ENCODE measurements at regions not wholly inside any gene's neighbourhood (a gene's known extent, or its start where the extent isn't known, plus 50 kb on each side); places are given as distances from the start of the nearest gene placed in this dataset.
"Not testable (repeated sequence)": the region's sequence is repeated elsewhere in the genome, so short reads cannot be mapped to it uniquely, and the experiment has no call there.

DNA sequence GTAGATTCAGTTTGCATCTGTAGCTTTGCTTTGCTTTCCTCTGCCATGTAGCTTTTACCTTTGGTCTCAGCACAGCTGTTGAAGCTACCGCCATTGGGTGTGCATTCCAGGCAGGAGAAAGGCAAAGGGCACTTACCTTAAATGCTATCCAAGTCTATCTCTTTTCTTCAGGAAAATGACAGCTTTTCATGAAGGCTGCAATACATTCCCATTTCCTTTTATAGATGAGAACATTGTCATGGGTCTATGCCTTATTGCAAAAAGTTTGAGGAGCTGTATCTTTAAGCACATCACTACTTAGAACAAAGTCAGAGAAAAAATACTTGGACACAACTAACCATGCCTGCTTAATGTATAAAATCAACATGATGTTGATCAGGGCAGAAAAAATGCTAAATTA, 266.8 kb downstream of the DOK5 start:
- Histone ChIP-seq H3K9me3 (ENCODE audit: control insufficient read depth, insufficient read depth, low read length) (no peaks in the 10 kb centered on the region), H3K4me1 (ENCODE audit: control insufficient read depth, insufficient read depth, low read length) (no peaks in the 10 kb centered on the region), H3K4me3 (ENCODE audit: low read depth, low read length) (no peak overlapping the region), H3K27me3 (ENCODE audit: control insufficient read depth, insufficient read depth, low read length) (no peaks in the 10 kb centered on the region), H3K27ac (ENCODE audit: low read depth, low read length) (no peak overlapping the region), H3K36me3 (ENCODE audit: control insufficient read depth, insufficient read depth, low read length) (no peaks in the 10 kb centered on the region)
- WGBS (ENCODE audit: insufficient coverage), result no CpG with 5 or more reads among the region's 1 CpG
- DNase-seq (ENCODE audit: low read depth in 4 of 6, low spot score in 6 of 6), result no peak

DNA sequence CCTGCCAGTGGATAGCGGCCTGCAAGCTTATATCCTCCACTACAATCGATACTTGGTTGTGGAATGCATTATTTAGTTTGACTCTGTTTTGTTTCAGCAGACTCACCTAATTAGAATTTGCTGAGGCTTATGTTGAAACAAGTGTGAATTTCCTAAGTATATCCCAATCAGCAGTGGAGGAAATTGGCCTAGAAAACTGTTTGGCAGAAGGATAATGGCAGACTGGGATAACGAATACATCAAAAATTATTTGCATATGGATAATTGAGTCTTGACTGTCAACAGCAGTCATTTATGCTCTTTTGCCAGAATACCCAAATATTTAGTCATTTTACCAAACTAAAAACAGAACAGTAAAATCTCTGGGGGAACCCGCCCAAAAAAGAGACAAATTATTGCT, 261.0 kb downstream of the DOK5 start:
- Histone ChIP-seq H3K4me1 (ENCODE audit: control insufficient read depth, insufficient read depth, low read length) (no peaks in the 10 kb centered on the region), H3K9me3 (ENCODE audit: control insufficient read depth, insufficient read depth, low read length) (no peaks in the 10 kb centered on the region), H3K27me3 (ENCODE audit: control insufficient read depth, insufficient read depth, low read length) (no peaks in the 10 kb centered on the region), H3K36me3 (ENCODE audit: control insufficient read depth, insufficient read depth, low read length) (no peaks in the 10 kb centered on the region), H3K27ac (ENCODE audit: low read depth, low read length) (no peak overlapping the region), H3K4me3 (ENCODE audit: low read depth, low read length) (no peak overlapping the region)
- DNase-seq (ENCODE audit: low read depth in 4 of 6, low spot score in 6 of 6), result peak in 2 of 6 donors; percentile 50 to 88
- WGBS (ENCODE audit: insufficient coverage), result no CpG with 5 or more reads among the region's 4 CpGs

DNA sequence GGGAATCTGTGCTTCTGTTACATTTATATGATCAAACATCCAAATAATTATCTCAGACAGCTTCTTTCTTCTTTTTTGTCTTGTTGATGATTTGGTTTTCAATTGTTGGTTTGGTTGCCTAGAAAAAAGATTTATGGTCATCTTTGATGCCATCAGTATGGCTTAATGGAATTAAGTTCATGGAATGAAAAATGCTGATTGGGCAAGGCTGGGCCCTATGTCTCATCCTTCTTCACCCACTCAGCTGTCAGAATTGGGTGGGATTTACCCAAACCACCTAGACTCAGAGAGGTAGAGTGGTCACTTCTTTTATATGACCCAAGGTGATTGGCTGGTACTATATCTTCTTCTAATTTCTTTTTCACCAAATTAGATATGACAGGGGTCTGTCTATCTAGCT, 258.3 kb downstream of the DOK5 start:
- H3K9me3 ChIP-seq (ENCODE audit: control insufficient read depth, insufficient read depth, low read length), result no peaks in the 10 kb centered on the region
- no peak overlapping the region for H3K27ac ChIP-seq (ENCODE audit: low read depth, low read length)
- no peaks in the 10 kb centered on the region for H3K27me3 ChIP-seq (ENCODE audit: control insufficient read depth, insufficient read depth, low read length)
- H3K4me3 ChIP-seq (ENCODE audit: low read depth, low read length), result no peak overlapping the region
- H3K4me1 ChIP-seq (ENCODE audit: control insufficient read depth, insufficient read depth, low read length), result no peaks in the 10 kb centered on the region
- no peaks in the 10 kb centered on the region for H3K36me3 ChIP-seq (ENCODE audit: control insufficient read depth, insufficient read depth, low read length)
- no peak for DNase-seq (ENCODE audit: low read depth in 4 of 6, low spot score in 6 of 6)

DNA sequence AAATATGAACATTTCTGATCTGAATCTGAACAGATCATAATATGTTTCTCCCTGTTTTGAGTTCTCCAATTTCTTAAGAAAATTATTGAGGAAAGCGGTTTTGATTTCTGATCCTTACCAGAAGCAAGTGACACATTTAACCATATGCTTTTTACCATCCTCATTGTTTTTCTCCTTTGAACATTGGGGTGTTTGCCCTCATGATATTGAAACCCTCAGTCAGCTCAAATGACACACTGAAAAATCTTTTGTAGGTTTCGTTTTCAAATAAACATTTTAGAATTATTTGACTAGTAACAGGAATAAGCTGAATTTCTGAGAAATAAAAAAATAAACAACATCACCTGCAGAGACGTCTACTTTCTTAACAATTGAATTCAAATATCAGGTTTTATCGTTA, 252.1 kb downstream of the DOK5 start:
- Histone ChIP-seq H3K27me3 (ENCODE audit: control insufficient read depth, insufficient read depth, low read length) (no peaks in the 10 kb centered on the region), H3K4me1 (ENCODE audit: control insufficient read depth, insufficient read depth, low read length) (no peaks in the 10 kb centered on the region), H3K4me3 (ENCODE audit: low read depth, low read length) (no peak overlapping the region), H3K27ac (ENCODE audit: low read depth, low read length) (no peak overlapping the region), H3K36me3 (ENCODE audit: control insufficient read depth, insufficient read depth, low read length) (no peaks in the 10 kb centered on the region), H3K9me3 (ENCODE audit: control insufficient read depth, insufficient read depth, low read length) (no peaks in the 10 kb centered on the region)
- no peak for DNase-seq (ENCODE audit: low read depth in 4 of 6, low spot score in 6 of 6)
- WGBS (ENCODE audit: insufficient coverage), result no CpG with 5 or more reads among the region's 4 CpGs

DNA sequence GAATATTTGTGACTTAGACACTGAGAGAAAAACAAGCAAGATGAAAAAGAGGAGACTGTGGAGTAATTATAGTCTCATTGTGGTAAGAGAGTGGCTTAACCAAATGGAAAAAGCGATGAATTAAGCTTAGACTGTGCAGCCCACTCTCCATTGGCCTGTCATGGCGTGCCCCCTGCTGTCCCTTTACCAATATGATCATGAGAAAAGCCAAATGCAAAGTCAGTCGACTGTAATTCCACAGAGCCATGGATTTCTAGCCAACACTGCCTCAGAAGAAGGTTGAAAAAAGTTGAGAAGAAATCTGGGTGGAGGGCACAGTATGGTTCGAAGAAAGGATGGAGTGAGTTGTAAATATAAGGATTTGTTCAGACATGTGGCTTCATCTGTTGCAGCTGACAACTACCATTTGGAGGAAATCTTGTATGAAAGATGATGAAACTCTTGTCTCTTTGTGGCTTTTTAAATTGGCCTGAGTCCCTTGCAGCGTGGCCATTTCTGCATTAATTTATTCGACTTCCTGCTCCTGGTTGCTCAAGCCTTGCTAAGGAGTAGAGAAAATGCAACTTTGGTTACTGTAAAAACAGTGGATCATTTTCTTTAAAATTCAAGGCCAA, 251.4 kb downstream of the DOK5 start:
- no peaks in the 10 kb centered on the region for H3K9me3 ChIP-seq (ENCODE audit: control insufficient read depth, insufficient read depth, low read length)
- no peak overlapping the region for H3K4me3 ChIP-seq (ENCODE audit: low read depth, low read length)
- 90% methylated on average over 5 of the region's 6 CpGs for WGBS (ENCODE audit: insufficient coverage)
- no peaks in the 10 kb centered on the region for H3K36me3 ChIP-seq (ENCODE audit: control insufficient read depth, insufficient read depth, low read length)
- H3K27ac ChIP-seq (ENCODE audit: low read depth, low read length), result no peak overlapping the region
- DNase-seq (ENCODE audit: low read depth in 4 of 6, low spot score in 6 of 6), result no peak
- no peaks in the 10 kb centered on the region for H3K4me1 ChIP-seq (ENCODE audit: control insufficient read depth, insufficient read depth, low read length)
- no peaks in the 10 kb centered on the region for H3K27me3 ChIP-seq (ENCODE audit: control insufficient read depth, insufficient read depth, low read length)

DNA sequence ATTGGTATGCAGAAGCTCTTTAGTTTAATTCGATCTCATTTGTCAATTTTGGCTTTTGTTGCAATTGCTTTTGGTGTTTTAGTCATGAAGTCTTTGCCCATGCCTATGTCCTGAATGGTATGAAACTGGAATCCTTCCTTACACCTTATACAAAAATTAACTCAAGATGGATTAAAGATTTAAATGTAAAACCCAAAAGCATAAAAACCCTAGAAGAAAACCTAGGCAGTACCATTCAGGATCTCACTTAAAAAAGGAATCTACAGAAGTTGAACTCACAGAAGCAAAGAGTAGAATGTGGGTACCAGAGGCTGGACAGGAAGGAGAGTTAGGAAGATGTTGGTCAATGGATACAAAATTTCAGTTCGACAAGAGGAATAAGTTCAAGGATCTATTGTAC, 249.9 kb downstream of the DOK5 start:
- not testable (repeated sequence) for H3K4me1 ChIP-seq (ENCODE audit: control insufficient read depth, insufficient read depth, low read length); H3K9me3 ChIP-seq (ENCODE audit: control insufficient read depth, insufficient read depth, low read length); H3K4me3 ChIP-seq (ENCODE audit: low read depth, low read length); DNase-seq (ENCODE audit: low read depth in 4 of 6, low spot score in 6 of 6); H3K36me3 ChIP-seq (ENCODE audit: control insufficient read depth, insufficient read depth, low read length); H3K27me3 ChIP-seq (ENCODE audit: control insufficient read depth, insufficient read depth, low read length); H3K27ac ChIP-seq (ENCODE audit: low read depth, low read length)
- WGBS (ENCODE audit: insufficient coverage), result no CpG with 5 or more reads among the region's 2 CpGs

DNA sequence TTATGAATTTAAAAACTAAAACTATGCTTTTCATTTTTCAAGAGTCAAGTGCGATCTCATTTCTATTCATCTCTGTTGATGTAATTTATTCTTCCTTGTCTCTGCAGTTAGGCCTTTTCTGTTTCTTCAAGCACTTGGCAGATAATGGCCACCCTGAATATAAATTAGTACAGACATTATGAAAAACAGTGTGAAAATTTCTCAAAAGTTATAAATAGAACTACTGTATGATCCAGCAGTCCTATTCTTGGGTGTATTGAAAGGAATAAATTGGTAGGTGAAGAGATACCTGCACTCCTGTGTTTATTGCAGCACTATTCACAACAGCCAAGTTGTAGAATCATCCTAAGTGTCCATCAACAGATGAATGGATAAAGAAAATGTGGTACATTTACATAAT, 248.3 kb downstream of the DOK5 start:
- H3K4me1 ChIP-seq (ENCODE audit: control insufficient read depth, insufficient read depth, low read length), result no peaks in the 10 kb centered on the region
- no peak overlapping the region for H3K27ac ChIP-seq (ENCODE audit: low read depth, low read length)
- H3K27me3 ChIP-seq (ENCODE audit: control insufficient read depth, insufficient read depth, low read length), result no peaks in the 10 kb centered on the region
- no CpG with 5 or more reads among the region's 1 CpG for WGBS (ENCODE audit: insufficient coverage)
- H3K4me3 ChIP-seq (ENCODE audit: low read depth, low read length), result no peak overlapping the region
- no peaks in the 10 kb centered on the region for H3K36me3 ChIP-seq (ENCODE audit: control insufficient read depth, insufficient read depth, low read length)
- no peaks in the 10 kb centered on the region for H3K9me3 ChIP-seq (ENCODE audit: control insufficient read depth, insufficient read depth, low read length)
- DNase-seq (ENCODE audit: low read depth in 4 of 6, low spot score in 6 of 6), result no peak

DNA sequence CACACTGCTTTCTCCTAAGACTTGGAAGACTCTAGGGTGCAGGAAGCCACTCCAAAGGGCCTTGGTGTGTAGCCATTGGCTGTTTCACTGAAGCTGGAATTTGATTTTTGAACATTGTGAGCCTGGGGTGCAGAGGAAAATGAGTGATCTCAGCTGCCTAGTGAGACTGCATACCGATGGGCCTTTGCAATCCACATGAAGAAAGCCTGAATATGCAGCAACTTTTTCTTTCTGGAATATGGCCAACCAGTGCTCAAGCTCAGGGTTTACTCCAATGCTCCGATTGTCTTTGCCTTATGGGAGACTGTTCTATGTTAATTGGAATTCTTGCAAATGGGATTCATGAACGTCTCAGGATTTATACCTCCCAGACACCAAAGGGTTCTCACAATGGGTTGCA, 242.6 kb downstream of the DOK5 start:
- Histone ChIP-seq H3K4me1 (ENCODE audit: control insufficient read depth, insufficient read depth, low read length) (no peaks in the 10 kb centered on the region), H3K36me3 (ENCODE audit: control insufficient read depth, insufficient read depth, low read length) (no peaks in the 10 kb centered on the region), H3K27me3 (ENCODE audit: control insufficient read depth, insufficient read depth, low read length) (no peaks in the 10 kb centered on the region), H3K27ac (ENCODE audit: low read depth, low read length) (no peak overlapping the region), H3K4me3 (ENCODE audit: low read depth, low read length) (no peak overlapping the region), H3K9me3 (ENCODE audit: control insufficient read depth, insufficient read depth, low read length) (no peaks in the 10 kb centered on the region)
- WGBS (ENCODE audit: insufficient coverage), result 71% methylated on average over 1 of the region's 3 CpGs
- DNase-seq (ENCODE audit: low read depth in 4 of 6, low spot score in 6 of 6), result peak in 1 of 6 donors; percentile 31

DNA sequence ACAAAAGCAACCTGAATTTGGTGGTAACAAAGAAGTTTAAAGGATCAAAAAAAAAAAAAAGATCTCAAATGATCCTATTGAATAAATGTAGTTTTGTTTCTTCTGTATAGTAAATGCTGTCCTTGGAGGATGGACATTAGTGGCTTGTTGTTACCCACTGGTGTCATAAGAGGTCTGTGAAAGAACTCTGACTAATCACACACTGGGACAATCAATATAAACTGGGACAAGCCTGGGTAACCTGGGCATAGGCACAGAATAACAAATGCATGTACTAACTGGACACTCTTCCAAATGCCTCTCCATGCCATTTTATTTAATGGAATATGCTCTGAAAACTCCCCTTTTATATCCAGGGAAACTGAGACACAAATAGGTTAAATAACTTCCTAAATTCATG, 241.4 kb downstream of the DOK5 start:
- H3K4me1 ChIP-seq (ENCODE audit: control insufficient read depth, insufficient read depth, low read length), result no peaks in the 10 kb centered on the region
- no peaks in the 10 kb centered on the region for H3K36me3 ChIP-seq (ENCODE audit: control insufficient read depth, insufficient read depth, low read length)
- no peak overlapping the region for H3K27ac ChIP-seq (ENCODE audit: low read depth, low read length)
- no peaks in the 10 kb centered on the region for H3K9me3 ChIP-seq (ENCODE audit: control insufficient read depth, insufficient read depth, low read length)
- DNase-seq (ENCODE audit: low read depth in 4 of 6, low spot score in 6 of 6), result no peak
- no peak overlapping the region for H3K4me3 ChIP-seq (ENCODE audit: low read depth, low read length)
- H3K27me3 ChIP-seq (ENCODE audit: control insufficient read depth, insufficient read depth, low read length), result no peaks in the 10 kb centered on the region

DNA sequence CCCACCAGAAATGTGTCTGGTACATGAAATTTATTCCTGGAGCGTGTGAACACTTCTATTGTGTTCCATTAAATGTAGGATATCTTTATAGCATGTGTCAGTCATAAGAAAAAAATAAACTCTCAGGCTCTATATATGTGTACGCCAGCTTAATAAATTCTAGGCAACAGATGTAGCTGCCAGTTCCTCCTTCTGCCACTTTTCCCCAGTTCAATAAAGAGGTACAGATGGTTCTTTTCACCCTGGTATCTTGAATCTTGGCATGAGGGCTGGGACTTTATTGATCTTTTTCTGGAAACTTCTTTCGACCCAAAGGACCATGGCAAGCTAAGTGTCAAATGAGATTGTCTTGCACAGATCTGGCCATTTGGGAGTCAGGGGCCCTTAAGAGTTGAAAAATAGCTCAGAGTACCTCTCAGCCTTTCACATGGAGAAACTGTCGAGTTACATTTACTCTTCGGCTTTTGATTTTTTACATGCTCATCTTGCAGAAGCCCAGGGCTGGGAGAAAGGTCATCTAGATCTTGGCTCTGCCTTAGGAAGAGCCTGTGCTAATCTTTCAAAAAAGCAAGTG, 240.9 kb downstream of the DOK5 start:
- Histone ChIP-seq H3K36me3 (ENCODE audit: control insufficient read depth, insufficient read depth, low read length) (no peaks in the 10 kb centered on the region), H3K27me3 (ENCODE audit: control insufficient read depth, insufficient read depth, low read length) (no peaks in the 10 kb centered on the region), H3K27ac (ENCODE audit: low read depth, low read length) (no peak overlapping the region), H3K4me3 (ENCODE audit: low read depth, low read length) (no peak overlapping the region), H3K9me3 (ENCODE audit: control insufficient read depth, insufficient read depth, low read length) (no peaks in the 10 kb centered on the region), H3K4me1 (ENCODE audit: control insufficient read depth, insufficient read depth, low read length) (no peaks in the 10 kb centered on the region)
- DNase-seq (ENCODE audit: low read depth in 4 of 6, low spot score in 6 of 6), result peak in 2 of 6 donors; percentile 27 to 82
- 78% methylated on average over 3 of the region's 5 CpGs for WGBS (ENCODE audit: insufficient coverage)

All from spinal cord (tissue), 9 donors.